ENCODE measurements at regions not wholly inside any gene's neighbourhood (a gene's known extent, or its start where the extent isn't known, plus 50 kb on each side); places are given as distances from the start of the nearest gene placed in this dataset.

- Histone ChIP-seq H3K9me3 (no peaks in the 10 kb centered on the region), H3K4me3 (no peak overlapping the region), H3K4me1 (peaks cover 0 to 26% (median 0%) of the 10 kb centered on the region in 3 donors), H3K36me3 (no peaks in the 10 kb centered on the region), H3K27me3 (peaks cover 0 to 17% (median 0%) of the 10 kb centered on the region in 4 donors), H3K27ac (no peak overlapping the region)
- intact Hi-C loops (cut with DNase I), result no loop called here
- TF ChIP-seq CTCF (IDR thresholded peaks at IDR 0.05) (no peak), POLR2A (IDR thresholded peaks at IDR 0.05) (no peak)
- WGBS, 2 donors, result 70 to 89% methylated on average over 5 to 6 of the region's 16 CpGs
- DNase-seq, result no peak
Measured at GRCh38 chr2:45256867-45257641, 247.8 kb upstream of the SIX2 start.

- H3K4me1 ChIP-seq, result peaks cover 0 to 26% (median 0%) of the 10 kb centered on the region in 3 donors
- no peak overlapping the region for H3K27ac ChIP-seq
- no peak for DNase-seq
- no peak for TF ChIP-seq CTCF (IDR thresholded peaks at IDR 0.05)
- TF ChIP-seq POLR2A (IDR thresholded peaks at IDR 0.05), result no peak
- H3K27me3 ChIP-seq, result peaks cover 0 to 9% (median 0%) of the 10 kb centered on the region in 4 donors
- 66 to 73% methylated on average over 7 of the region's 7 CpGs for WGBS, 2 donors
- intact Hi-C loops (cut with DNase I), result no loop called here
- H3K9me3 ChIP-seq, result no peaks in the 10 kb centered on the region
- H3K4me3 ChIP-seq, result no peak overlapping the region
- no peaks in the 10 kb centered on the region for H3K36me3 ChIP-seq
Measured at GRCh38 chr2:45256173-45256866, 247.1 kb upstream of the SIX2 start.

GRCh38 chr2:45255563-45255962, 246.3 kb upstream of the SIX2 start:
- WGBS, 2 donors, result 65 to 77% methylated on average over 3 of the region's 3 CpGs
- Histone ChIP-seq H3K27me3 (peaks cover 0 to 2% (median 0%) of the 10 kb centered on the region in 4 donors), H3K4me3 (no peak overlapping the region), H3K4me1 (peaks cover 0 to 26% (median 0%) of the 10 kb centered on the region in 3 donors), H3K36me3 (no peaks in the 10 kb centered on the region), H3K9me3 (no peaks in the 10 kb centered on the region), H3K27ac (no peak overlapping the region)
- DNase-seq, result no peak
- no peak for TF ChIP-seq CTCF (IDR thresholded peaks at IDR 0.05)
- TF ChIP-seq POLR2A (IDR thresholded peaks at IDR 0.05), result no peak
- intact Hi-C loops (cut with DNase I), result no loop called here

GRCh38 chr2:45254025-45254424, 244.8 kb upstream of the SIX2 start:
- Histone ChIP-seq H3K4me3 (no peak overlapping the region), H3K27me3 (no peaks in the 10 kb centered on the region), H3K27ac (no peak overlapping the region), H3K9me3 (no peaks in the 10 kb centered on the region), H3K36me3 (no peaks in the 10 kb centered on the region), H3K4me1 (peaks cover 0 to 15% (median 0%) of the 10 kb centered on the region in 3 donors)
- DNase-seq, result no peak
- WGBS, 2 donors, result 74 to 76% methylated on average over 9 of the region's 9 CpGs
- intact Hi-C loops (cut with DNase I), result no loop called here
- TF ChIP-seq CTCF (IDR thresholded peaks at IDR 0.05) (no peak), POLR2A (IDR thresholded peaks at IDR 0.05) (no peak)

GRCh38 chr2:45253151-45253550, 243.9 kb upstream of the SIX2 start:
- H3K27me3 ChIP-seq, result no peaks in the 10 kb centered on the region
- intact Hi-C loops (cut with DNase I), result no loop called here
- no peaks in the 10 kb centered on the region for H3K9me3 ChIP-seq
- WGBS, 2 donors, result 40 to 54% methylated on average over 3 of the region's 3 CpGs
- no peak overlapping the region for H3K4me3 ChIP-seq
- DNase-seq, result no peak
- TF ChIP-seq CTCF (IDR thresholded peaks at IDR 0.05) (no peak), POLR2A (IDR thresholded peaks at IDR 0.05) (no peak)
- H3K4me1 ChIP-seq, result peaks cover 0 to 8% (median 0%) of the 10 kb centered on the region in 3 donors
- H3K27ac ChIP-seq, result no peak overlapping the region
- no peaks in the 10 kb centered on the region for H3K36me3 ChIP-seq

All from esophagus squamous epithelium (tissue), 5 donors.